Activated CD8-positive, alpha-beta T cell treated with anti-CD3 and anti-CD28 coated beads for 36 hours (primary cell): ENCODE measurements at regions not wholly inside any gene's neighbourhood (a gene's known extent, or its start where the extent isn't known, plus 50 kb on each side); places are given as distances from the start of the nearest gene placed in this dataset.

Experiments used
- ATAC-seq: fragments of 200-7000 bp; cut with Tn5 transposase; one replicate; pipeline ENCODE4 v1.10.0; 2021; ENCODE audit warnings: mild to moderate bottlenecking, moderate library complexity
- CTCF ChIA-PET: fragments of 350-600 bp; sonication (Branson Sonifier 250); formaldehyde crosslinking; loops from one replicate; lab custom pipeline; 2021; ENCODE audit warnings: antibody characterized with exemption; lab: Charles Lee
- POLR2A ChIA-PET: fragments of 350-600 bp; sonication (Branson Sonifier 250); formaldehyde crosslinking; loops from one replicate; lab custom pipeline; 2021; ENCODE audit warnings: antibody characterized with exemption; lab: Charles Lee
- DNase-seq: peaks from one replicate; pipeline ENCODE4 v3.0.0-alpha.2; 2020
- H3K27ac Mint-ChIP-seq: one replicate; pipeline ENCODE4 v1.8.0; 2021; ENCODE audit warnings: mild to moderate bottlenecking, mixed read lengths
- H3K27me3 Mint-ChIP-seq: one replicate; pipeline ENCODE4 v1.8.0; 2021; ENCODE audit warnings: mixed read lengths
- H3K36me3 Mint-ChIP-seq: one replicate; pipeline ENCODE4 v1.8.0; 2021; ENCODE audit warnings: low read depth, mixed read lengths
- H3K4me1 Mint-ChIP-seq: one replicate; pipeline ENCODE4 v1.8.0; 2021; ENCODE audit warnings: low read depth, mixed read lengths
- H3K4me3 Mint-ChIP-seq: one replicate; pipeline ENCODE4 v1.8.0; 2021; ENCODE audit warnings: mild to moderate bottlenecking, moderate library complexity, mixed read lengths
- H3K9me3 Mint-ChIP-seq: one replicate; pipeline ENCODE4 v1.8.0; 2021; ENCODE audit warnings: mixed read lengths
- intact Hi-C: fragments of 100-400 bp; cut with micrococcal nuclease; formaldehyde crosslinking; loops from one replicate; pipeline ENCODE4 v1.10.0; 2022
- TF ChIP-seq, protein P1 (sequence below): fragments of 200-600 bp; IDR thresholded peaks from one replicate; pipeline ENCODE4 v1.8.0; 2022; ENCODE audit warnings: antibody characterized with exemption, mild to moderate bottlenecking

DNA sequence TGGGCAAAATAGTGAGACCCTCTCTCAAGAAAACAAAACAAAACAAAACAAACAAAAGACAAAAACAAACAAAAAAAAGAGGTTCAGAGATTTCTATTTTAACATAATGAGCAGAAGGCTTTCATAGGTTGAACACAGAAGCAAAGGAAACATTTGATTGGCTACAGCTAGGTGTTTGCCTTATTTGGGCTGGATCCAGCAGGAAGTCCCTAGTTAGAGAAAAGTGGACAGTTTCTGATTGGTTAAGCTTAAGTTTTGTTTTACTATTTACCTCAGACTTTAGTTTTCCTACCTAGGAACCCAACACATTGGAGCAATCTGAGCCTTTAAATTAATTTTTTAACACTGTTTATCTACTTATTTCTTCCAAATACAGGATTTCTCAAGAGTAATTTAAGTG, 566.5 kb upstream of the PCDH15 start:
- Mint-ChIP-seq H3K27me3 (no peaks in the 10 kb centered on the region), H3K27ac (no peak overlapping the region), H3K36me3 (no peaks in the 10 kb centered on the region), H3K4me3 (no peak overlapping the region), H3K4me1 (no peaks in the 10 kb centered on the region), H3K9me3 (peaks cover 15% of the 10 kb centered on the region)
- no peak for DNase-seq
- no peak for ATAC-seq
- intact Hi-C loops: no loop called here
- POLR2A ChIA-PET: no interaction called here
- TF ChIP-seq, protein P1, sequence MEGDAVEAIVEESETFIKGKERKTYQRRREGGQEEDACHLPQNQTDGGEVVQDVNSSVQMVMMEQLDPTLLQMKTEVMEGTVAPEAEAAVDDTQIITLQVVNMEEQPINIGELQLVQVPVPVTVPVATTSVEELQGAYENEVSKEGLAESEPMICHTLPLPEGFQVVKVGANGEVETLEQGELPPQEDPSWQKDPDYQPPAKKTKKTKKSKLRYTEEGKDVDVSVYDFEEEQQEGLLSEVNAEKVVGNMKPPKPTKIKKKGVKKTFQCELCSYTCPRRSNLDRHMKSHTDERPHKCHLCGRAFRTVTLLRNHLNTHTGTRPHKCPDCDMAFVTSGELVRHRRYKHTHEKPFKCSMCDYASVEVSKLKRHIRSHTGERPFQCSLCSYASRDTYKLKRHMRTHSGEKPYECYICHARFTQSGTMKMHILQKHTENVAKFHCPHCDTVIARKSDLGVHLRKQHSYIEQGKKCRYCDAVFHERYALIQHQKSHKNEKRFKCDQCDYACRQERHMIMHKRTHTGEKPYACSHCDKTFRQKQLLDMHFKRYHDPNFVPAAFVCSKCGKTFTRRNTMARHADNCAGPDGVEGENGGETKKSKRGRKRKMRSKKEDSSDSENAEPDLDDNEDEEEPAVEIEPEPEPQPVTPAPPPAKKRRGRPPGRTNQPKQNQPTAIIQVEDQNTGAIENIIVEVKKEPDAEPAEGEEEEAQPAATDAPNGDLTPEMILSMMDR: no peak
- CTCF ChIA-PET: no interaction called here

DNA sequence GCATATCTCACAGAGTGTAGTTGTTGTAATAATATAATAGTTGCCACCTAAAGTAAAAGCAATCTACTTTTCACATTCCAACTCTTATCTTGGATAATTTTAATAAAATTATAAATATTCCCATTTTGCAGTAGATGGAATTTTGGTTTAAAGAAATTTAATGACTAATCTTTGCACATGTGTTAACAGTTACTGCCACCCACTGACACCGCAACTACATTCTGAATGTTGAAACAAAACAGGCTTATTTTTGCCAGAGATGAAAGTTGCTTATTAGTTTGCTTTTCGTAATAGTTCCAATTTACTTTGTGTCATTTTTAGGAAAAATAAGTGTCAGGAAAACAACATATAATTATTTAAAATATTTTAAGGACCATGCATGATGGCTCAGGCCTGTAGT, 557.5 kb upstream of the PCDH15 start:
- Mint-ChIP-seq H3K4me1 (no peaks in the 10 kb centered on the region), H3K27me3 (no peaks in the 10 kb centered on the region), H3K9me3 (peaks cover 8% of the 10 kb centered on the region), H3K4me3 (no peak overlapping the region), H3K36me3 (no peaks in the 10 kb centered on the region), H3K27ac (no peak overlapping the region)
- no peak for DNase-seq
- ChIA-PET CTCF (no interaction called here), POLR2A (no interaction called here)
- TF ChIP-seq, protein P1: no peak
- intact Hi-C loops: no loop called here
- no peak for ATAC-seq

DNA sequence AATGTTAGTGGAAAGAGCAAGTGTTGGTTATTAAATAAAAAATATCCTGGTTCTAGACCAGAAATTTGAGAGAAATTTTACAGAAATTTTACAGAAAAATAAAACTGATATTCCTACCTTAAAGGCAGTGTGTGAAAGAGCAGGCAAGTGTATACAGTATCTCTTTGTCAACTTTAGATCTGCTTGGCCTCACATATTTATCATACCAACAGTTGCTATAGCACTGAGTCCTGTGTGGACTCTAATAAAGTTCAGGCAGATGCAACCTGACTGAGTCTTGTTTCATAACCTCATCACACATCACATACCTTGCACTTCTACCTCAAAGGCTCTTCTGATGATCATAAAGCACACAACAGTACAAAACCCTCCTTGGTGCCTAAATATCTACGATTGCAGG, 552.4 kb upstream of the PCDH15 start:
- no peak overlapping the region for H3K4me3 Mint-ChIP-seq
- H3K4me1 Mint-ChIP-seq: no peaks in the 10 kb centered on the region
- DNase-seq (no peak), ATAC-seq (no peak)
- TF ChIP-seq, protein P1: no peak
- ChIA-PET POLR2A (no interaction called here), CTCF (no interaction called here)
- H3K27ac Mint-ChIP-seq: no peak overlapping the region
- H3K27me3 Mint-ChIP-seq: no peaks in the 10 kb centered on the region
- H3K9me3 Mint-ChIP-seq: peaks cover 10% of the 10 kb centered on the region
- H3K36me3 Mint-ChIP-seq: no peaks in the 10 kb centered on the region
- intact Hi-C loops: no loop called here

DNA sequence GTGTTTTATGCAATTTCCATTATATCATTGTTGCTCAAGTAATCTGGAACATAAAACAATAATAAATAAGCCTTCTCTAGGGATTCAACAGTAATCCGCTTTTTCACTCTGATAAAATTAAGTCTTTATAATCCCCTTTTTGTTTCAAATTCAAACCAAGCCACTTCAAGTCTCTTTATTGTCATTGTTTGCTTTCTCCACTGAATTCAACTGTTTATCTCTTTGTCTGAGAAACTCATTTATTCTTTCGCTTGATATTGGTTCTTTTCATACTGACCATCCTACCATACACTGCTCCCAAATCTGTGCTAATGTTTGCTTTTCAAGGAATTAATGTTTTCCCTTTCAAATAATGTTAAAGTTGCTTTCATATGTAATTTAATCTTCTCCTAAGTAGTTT, 550.4 kb upstream of the PCDH15 start:
- Mint-ChIP-seq H3K27ac (no peak overlapping the region), H3K4me3 (no peak overlapping the region), H3K4me1 (no peaks in the 10 kb centered on the region), H3K27me3 (no peaks in the 10 kb centered on the region), H3K9me3 (peaks cover 10% of the 10 kb centered on the region), H3K36me3 (no peaks in the 10 kb centered on the region)
- DNase-seq (no peak), ATAC-seq (no peak)
- ChIA-PET POLR2A (no interaction called here), CTCF (no interaction called here)
- intact Hi-C loops: no loop called here
- TF ChIP-seq, protein P1: no peak

DNA sequence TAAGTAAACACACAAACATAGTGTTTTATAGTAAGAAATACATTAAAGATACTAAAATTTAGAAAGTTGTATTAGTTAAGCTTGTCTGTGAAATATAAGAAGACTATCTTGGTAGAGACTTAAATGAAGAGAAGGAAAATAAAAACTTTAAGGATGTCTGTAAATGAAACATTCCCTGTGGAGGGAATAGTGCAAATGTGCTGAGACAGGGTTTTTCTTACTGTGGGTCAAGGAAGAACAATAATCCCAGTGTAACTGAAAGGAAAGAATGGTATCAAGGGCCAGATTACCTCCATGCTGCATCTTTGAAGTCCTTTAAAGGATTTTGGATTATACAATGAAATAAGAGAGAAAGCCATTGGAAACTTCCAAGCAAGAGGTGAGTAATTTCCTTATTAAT, 547.5 kb upstream of the PCDH15 start:
- Mint-ChIP-seq H3K4me3 (no peak overlapping the region), H3K27ac (no peak overlapping the region), H3K36me3 (no peaks in the 10 kb centered on the region), H3K27me3 (no peaks in the 10 kb centered on the region), H3K9me3 (peaks cover 6% of the 10 kb centered on the region), H3K4me1 (no peaks in the 10 kb centered on the region)
- CTCF ChIA-PET: no interaction called here
- POLR2A ChIA-PET: no interaction called here
- ATAC-seq (no peak), DNase-seq (no peak)
- TF ChIP-seq, protein P1: no peak
- intact Hi-C loops: no loop called here
